ENCODE measurements at regions not wholly inside any gene's neighbourhood (a gene's known extent, or its start where the extent isn't known, plus 50 kb on each side); places are given as distances from the start of the nearest gene placed in this dataset.

DNA sequence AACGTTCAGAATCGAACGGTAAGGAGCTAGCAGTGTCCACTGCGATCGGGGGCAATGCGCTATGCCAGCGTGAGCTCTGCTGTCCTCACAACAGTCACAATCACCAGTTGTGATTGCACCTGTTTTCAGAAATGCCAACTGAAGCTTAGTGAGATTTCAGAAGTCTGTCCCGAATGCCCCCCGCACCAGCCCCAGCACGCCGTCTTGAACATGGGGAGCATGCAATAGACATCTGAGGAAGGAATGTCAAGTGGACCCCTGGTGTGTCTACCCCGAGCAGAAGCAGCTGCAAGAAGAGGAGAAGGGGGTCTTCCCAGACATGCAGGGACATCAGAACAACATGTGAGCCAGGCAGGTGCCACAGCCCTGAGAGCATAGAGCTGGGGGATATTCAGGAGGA lies 125.7 kb upstream of the CHST15 start:
- no peak overlapping the region for H3K27ac ChIP-seq (ENCODE audit: insufficient read length, low read depth, low read length)
- peaks cover 0 to 2% (median 0%) of the 10 kb centered on the region in 3 experiments; a peak in 1 of 7 replicates for H3K36me3 Mint-ChIP-seq (ENCODE audit: insufficient read depth in 1 of 3, low read depth in 3 of 3)

More for the DNA sequence above, 125.7 kb upstream of the CHST15 start:
- Mint-ChIP-seq H3K27me3 (ENCODE audit: low read depth) (peaks cover 4% of the 10 kb centered on the region; the same call in 1 of the 2 replicates), H3K9me3 (no peaks in the 10 kb centered on the region), H3K27ac (no peak overlapping the region), H3K4me1 (peaks cover 12 to 18% of the 10 kb centered on the region in 2 experiments), H3K4me3 (no peak overlapping the region; a peak in 1 of 5 replicates)
- no peak overlapping the region for H3K18ac ChIP-seq (ENCODE audit: insufficient read length, low read depth, low read length)
- WGBS (ENCODE audit: extremely low coverage, insufficient read length, low lambda C conversion rate), result no CpG with 5 or more reads among the region's 12 CpGs
- no peak overlapping the region for H3K4ac ChIP-seq (ENCODE audit: low read depth, low read length)
- H3K4me1 ChIP-seq (ENCODE audit: insufficient read depth, low read length), result 0 out of 2 replicates have a peak, but pooled peaks cover 2% of the 10 kb centered on the region
- H3K23ac ChIP-seq (ENCODE audit: insufficient read length, low read depth, low read length), result no peak overlapping the region
- no peak overlapping the region for H2BK20ac ChIP-seq (ENCODE audit: low read depth, low read length, poor library complexity, severe bottlenecking)
- H4K20me1 ChIP-seq (ENCODE audit: control insufficient read depth, insufficient read depth, insufficient read length), result no peaks in the 10 kb centered on the region
- no peak overlapping the region for H3T11ph ChIP-seq (ENCODE audit: low read length)
- no peak overlapping the region for H3K4me2 ChIP-seq (ENCODE audit: insufficient read depth, insufficient read length, low read length)
- H3K9me3 ChIP-seq (ENCODE audit: control insufficient read depth, low read depth, low read length), result no peaks in the 10 kb centered on the region
- peaks cover 2% of the 10 kb centered on the region for H3K23me2 ChIP-seq (ENCODE audit: insufficient read length, low read depth, low read length, poor library complexity, severe bottlenecking)
- no peaks in the 10 kb centered on the region for H3K79me1 ChIP-seq (ENCODE audit: insufficient read depth, low read depth, low read length, poor library complexity, severe bottlenecking)
- no peak overlapping the region for H2BK15ac ChIP-seq (ENCODE audit: low read depth, low read length)
- H4K91ac ChIP-seq (ENCODE audit: insufficient read length, low read depth, low read length), result no peak overlapping the region
- H2BK12ac ChIP-seq (ENCODE audit: insufficient read length, low read depth, low read length), result no peak overlapping the region
- no peak for DNase-seq
- H2AFZ ChIP-seq (ENCODE audit: low read length), result no peak overlapping the region
- no peak overlapping the region for H3K14ac ChIP-seq (ENCODE audit: insufficient read depth, low read length)
- no peak overlapping the region for H3K56ac ChIP-seq (ENCODE audit: insufficient read length, low read depth, low read length)
- H2BK120ac ChIP-seq (ENCODE audit: low read depth, low read length, poor library complexity, severe bottlenecking), result no peak overlapping the region
- no peak overlapping the region for H3K9ac ChIP-seq (ENCODE audit: extremely low read depth, insufficient read length, low read length)
- no peaks in the 10 kb centered on the region for H3K27me3 ChIP-seq (ENCODE audit: insufficient read depth, low read length)
- TF ChIP-seq, protein P1, sequence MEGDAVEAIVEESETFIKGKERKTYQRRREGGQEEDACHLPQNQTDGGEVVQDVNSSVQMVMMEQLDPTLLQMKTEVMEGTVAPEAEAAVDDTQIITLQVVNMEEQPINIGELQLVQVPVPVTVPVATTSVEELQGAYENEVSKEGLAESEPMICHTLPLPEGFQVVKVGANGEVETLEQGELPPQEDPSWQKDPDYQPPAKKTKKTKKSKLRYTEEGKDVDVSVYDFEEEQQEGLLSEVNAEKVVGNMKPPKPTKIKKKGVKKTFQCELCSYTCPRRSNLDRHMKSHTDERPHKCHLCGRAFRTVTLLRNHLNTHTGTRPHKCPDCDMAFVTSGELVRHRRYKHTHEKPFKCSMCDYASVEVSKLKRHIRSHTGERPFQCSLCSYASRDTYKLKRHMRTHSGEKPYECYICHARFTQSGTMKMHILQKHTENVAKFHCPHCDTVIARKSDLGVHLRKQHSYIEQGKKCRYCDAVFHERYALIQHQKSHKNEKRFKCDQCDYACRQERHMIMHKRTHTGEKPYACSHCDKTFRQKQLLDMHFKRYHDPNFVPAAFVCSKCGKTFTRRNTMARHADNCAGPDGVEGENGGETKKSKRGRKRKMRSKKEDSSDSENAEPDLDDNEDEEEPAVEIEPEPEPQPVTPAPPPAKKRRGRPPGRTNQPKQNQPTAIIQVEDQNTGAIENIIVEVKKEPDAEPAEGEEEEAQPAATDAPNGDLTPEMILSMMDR (conservative IDR thresholded peaks at IDR 0.05), result no peak
- no peaks in the 10 kb centered on the region for H3K79me2 ChIP-seq (ENCODE audit: insufficient read depth, low read length)
- no peak overlapping the region for H2AK5ac ChIP-seq (ENCODE audit: insufficient read length, low read length)
- no peak overlapping the region for H4K8ac ChIP-seq (replicated peaks; ENCODE audit: insufficient read length, low read depth, low read length)
- no peak overlapping the region for H2BK5ac ChIP-seq (ENCODE audit: insufficient read length, low read length)
- H4K5ac ChIP-seq (ENCODE audit: insufficient read length, low read depth, low read length), result no peak overlapping the region
